Prostate gland (tissue), 2 donors: ENCODE measurements at regions not wholly inside any gene's neighbourhood (a gene's known extent, or its start where the extent isn't known, plus 50 kb on each side); places are given as distances from the start of the nearest gene placed in this dataset.

ENCODE experiments used
- POLR2A ChIP-seq: fragments of 450-650 bp; IDR thresholded peaks from one replicate; pipeline ENCODE4 v1.6.1; 2016; ENCODE audit warnings: antibody characterized with exemption, mild to moderate bottlenecking
- POLR2AphosphoS5 ChIP-seq: sonication (generic); formaldehyde crosslinking; IDR thresholded peaks from one replicate; pipeline ENCODE4 v1.6.1; 2017; ENCODE audit warnings: antibody characterized with exemption
- TF ChIP-seq, protein P1 (sequence below), 4 experiments: fragments of 200-600 bp in 2 of 4; fragments of 450-650 bp in 2 of 4; sonication (generic) in 2 of 4; IDR thresholded peaks; 1 replicate in 3 of 4; 2 replicates in 1 of 4; pipeline ENCODE4 v1.5.1; 2016 to 2019; ENCODE audit warnings: antibody characterized with exemption in 4 of 4, mild to moderate bottlenecking in 2 of 4, moderate library complexity in 2 of 4

DNA sequence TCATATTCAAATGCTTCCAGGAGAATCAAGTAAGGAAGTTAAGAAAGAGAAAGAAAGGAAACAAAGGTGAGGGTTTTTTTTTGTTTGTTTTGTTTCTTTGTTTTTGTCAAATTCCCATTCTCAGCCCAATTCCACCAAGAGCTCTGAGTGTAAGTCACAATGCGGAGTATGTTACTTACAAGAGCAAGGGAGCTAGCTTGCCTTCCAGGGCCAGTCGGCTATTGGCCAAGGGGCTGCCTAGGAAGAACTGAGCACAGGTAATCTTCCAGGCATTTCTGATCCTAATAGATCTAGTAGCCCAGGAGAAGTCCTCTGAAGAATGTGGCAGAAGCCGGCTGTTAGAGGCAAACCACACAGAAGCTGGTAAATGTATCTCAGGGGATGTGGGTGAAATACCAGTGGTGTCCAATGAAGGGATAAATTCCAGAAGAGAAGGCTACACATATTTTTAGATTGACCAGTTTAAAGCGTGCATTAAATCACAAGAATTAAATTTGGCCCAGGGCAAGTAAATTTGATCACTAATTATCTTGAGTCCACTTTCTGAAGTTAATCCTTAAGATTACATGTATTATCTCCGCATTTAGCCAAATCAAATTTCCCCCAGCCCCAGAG lies 239.6 kb upstream of the ADAMTS5 start:
- TF ChIP-seq, protein P1, sequence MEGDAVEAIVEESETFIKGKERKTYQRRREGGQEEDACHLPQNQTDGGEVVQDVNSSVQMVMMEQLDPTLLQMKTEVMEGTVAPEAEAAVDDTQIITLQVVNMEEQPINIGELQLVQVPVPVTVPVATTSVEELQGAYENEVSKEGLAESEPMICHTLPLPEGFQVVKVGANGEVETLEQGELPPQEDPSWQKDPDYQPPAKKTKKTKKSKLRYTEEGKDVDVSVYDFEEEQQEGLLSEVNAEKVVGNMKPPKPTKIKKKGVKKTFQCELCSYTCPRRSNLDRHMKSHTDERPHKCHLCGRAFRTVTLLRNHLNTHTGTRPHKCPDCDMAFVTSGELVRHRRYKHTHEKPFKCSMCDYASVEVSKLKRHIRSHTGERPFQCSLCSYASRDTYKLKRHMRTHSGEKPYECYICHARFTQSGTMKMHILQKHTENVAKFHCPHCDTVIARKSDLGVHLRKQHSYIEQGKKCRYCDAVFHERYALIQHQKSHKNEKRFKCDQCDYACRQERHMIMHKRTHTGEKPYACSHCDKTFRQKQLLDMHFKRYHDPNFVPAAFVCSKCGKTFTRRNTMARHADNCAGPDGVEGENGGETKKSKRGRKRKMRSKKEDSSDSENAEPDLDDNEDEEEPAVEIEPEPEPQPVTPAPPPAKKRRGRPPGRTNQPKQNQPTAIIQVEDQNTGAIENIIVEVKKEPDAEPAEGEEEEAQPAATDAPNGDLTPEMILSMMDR (IDR thresholded peaks at IDR 0.05), result no peak
- TF ChIP-seq POLR2AphosphoS5 (no peak), POLR2A (no peak)
